ENCODE measurements at regions not wholly inside any gene's neighbourhood (a gene's known extent, or its start where the extent isn't known, plus 50 kb on each side); places are given as distances from the start of the nearest gene placed in this dataset.
"Not testable (repeated sequence)": the region's sequence is repeated elsewhere in the genome, so short reads cannot be mapped to it uniquely, and the experiment has no call there.

DNA sequence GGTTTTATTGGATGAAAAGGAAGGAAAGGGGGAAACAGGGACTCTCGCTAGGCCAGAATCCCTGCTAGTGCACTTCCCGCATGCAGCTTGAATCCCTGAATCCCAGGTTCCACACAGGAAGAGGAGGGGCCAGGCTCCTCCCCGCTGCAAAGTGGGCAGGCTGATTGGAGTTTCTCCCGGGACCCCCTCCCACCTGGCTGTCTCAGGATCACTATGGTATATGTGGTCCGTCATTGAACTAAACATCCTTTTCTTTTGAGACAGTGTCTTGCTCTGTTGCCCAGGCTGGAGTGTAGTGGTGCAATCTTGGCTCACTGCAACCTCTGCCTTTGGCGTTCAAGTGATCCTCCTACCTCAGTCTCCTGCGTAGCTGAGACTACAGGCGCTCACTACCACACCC, 70.7 kb downstream of the FAM50B start:
- H3K36me3 ChIP-seq = no peaks in the 10 kb centered on the region
- H3K27me3 ChIP-seq = no peaks in the 10 kb centered on the region
- WGBS (ENCODE audit: insufficient coverage, low coverage, low lambda C conversion rate, missing lambda C conversion rate) = 100% methylated on average over 5 of the region's 8 CpGs
- H3K4me3 ChIP-seq = no peak overlapping the region
- no peak overlapping the region for H3K27ac ChIP-seq
- DNase-seq = no peak
- no peak for TF ChIP-seq POLR2A (IDR thresholded peaks at IDR 0.05)
- TF ChIP-seq, protein P1, sequence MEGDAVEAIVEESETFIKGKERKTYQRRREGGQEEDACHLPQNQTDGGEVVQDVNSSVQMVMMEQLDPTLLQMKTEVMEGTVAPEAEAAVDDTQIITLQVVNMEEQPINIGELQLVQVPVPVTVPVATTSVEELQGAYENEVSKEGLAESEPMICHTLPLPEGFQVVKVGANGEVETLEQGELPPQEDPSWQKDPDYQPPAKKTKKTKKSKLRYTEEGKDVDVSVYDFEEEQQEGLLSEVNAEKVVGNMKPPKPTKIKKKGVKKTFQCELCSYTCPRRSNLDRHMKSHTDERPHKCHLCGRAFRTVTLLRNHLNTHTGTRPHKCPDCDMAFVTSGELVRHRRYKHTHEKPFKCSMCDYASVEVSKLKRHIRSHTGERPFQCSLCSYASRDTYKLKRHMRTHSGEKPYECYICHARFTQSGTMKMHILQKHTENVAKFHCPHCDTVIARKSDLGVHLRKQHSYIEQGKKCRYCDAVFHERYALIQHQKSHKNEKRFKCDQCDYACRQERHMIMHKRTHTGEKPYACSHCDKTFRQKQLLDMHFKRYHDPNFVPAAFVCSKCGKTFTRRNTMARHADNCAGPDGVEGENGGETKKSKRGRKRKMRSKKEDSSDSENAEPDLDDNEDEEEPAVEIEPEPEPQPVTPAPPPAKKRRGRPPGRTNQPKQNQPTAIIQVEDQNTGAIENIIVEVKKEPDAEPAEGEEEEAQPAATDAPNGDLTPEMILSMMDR (IDR thresholded peaks at IDR 0.05) = no peak
- intact Hi-C loops (cut with DNase I) = loop anchor here in 1 of 2 donors (10.0 kb wide), 1 partner anchor 65 kb away; no protein-coding TSS in a partner anchor
- ATAC-seq = no peak
- H3K9me3 ChIP-seq = no peaks in the 10 kb centered on the region
- peaks cover 0 to 10% (median 0%) of the 10 kb centered on the region in 4 donors for H3K4me1 ChIP-seq

DNA sequence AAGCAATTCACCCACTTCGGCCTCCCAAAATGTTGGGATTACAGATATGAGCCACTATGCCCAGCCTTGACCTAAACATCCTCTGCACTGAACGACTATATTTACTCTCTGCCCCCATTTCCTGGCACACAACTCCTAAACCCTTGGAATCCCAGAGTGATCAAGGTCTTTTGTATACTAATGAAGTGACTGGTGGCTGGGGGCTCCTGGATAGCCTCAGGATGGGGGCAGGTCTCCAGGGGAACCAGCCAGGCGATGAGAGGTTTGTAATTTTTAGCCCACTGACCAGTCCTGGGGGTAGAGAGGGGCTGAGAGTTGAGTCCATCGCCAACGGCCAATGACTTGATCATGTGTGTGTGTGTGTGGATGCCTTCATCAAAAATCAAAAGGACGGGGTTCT, 71.1 kb downstream of the FAM50B start:
- Histone ChIP-seq H3K27me3 (no peaks in the 10 kb centered on the region), H3K27ac (no peak overlapping the region), H3K4me3 (no peak overlapping the region), H3K9me3 (no peaks in the 10 kb centered on the region), H3K4me1 (peaks cover 0 to 8% (median 0%) of the 10 kb centered on the region in 4 donors), H3K36me3 (no peaks in the 10 kb centered on the region)
- intact Hi-C loops (cut with DNase I) = loop anchor here in 1 of 2 donors (10.0 kb wide), 1 partner anchor 64 kb away; no protein-coding TSS in a partner anchor
- DNase-seq (no peak), ATAC-seq (no peak)
- TF ChIP-seq, protein P1 (IDR thresholded peaks at IDR 0.05) = no peak
- TF ChIP-seq POLR2A (IDR thresholded peaks at IDR 0.05) = no peak
- WGBS (ENCODE audit: insufficient coverage, low coverage, low lambda C conversion rate, missing lambda C conversion rate) = 71% methylated on average over 4 of the region's 6 CpGs

- ATAC-seq = no peak
- intact Hi-C loops (cut with DNase I) = loop anchor here in 1 of 2 donors (10.0 kb wide), 1 partner anchor 63 kb away; no protein-coding TSS in a partner anchor
- Histone ChIP-seq H3K4me1 (no peaks in the 10 kb centered on the region), H3K27me3 (no peaks in the 10 kb centered on the region), H3K9me3 (no peaks in the 10 kb centered on the region), H3K36me3 (no peaks in the 10 kb centered on the region), H3K4me3 (no peak overlapping the region), H3K27ac (no peak overlapping the region)
- no CpG with 5 or more reads among the region's 2 CpGs for WGBS (ENCODE audit: insufficient coverage, low coverage, low lambda C conversion rate, missing lambda C conversion rate)
- TF ChIP-seq, protein P1 (IDR thresholded peaks at IDR 0.05) = no peak
- no peak for TF ChIP-seq POLR2A (IDR thresholded peaks at IDR 0.05)
- no peak for DNase-seq
These were observed 72.5 kb downstream of the FAM50B start for GRCh38 chr6:3921663-3922062.

DNA sequence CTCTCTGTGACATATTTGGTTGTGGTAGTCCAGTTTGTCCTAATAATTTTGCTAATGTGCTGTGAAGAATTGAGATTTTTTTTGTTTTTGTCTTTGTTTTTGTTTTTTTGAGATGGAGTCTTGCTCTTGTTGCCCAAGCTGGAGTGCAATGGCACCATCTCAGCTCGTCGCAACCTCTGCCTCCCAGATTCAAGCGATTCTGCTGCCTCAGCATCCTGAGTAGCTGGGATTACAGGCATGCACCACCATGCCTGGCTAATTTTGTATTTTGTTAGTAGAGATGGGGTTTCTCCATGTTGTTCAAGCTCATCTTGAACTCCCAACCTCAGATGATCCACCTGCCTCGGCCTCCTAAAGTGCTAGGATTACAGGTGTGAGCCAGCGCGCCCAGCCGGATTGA, 73.4 kb downstream of the FAM50B start:
- intact Hi-C loops (cut with DNase I) = loop anchor here in 1 of 2 donors (10.0 kb wide), 1 partner anchor 62 kb away; no protein-coding TSS in a partner anchor
- not testable (repeated sequence) for H3K36me3 ChIP-seq, ATAC-seq, H3K4me1 ChIP-seq, H3K27me3 ChIP-seq, H3K27ac ChIP-seq, DNase-seq, H3K9me3 ChIP-seq, H3K4me3 ChIP-seq
- WGBS (ENCODE audit: insufficient coverage, low coverage, low lambda C conversion rate, missing lambda C conversion rate) = 100% methylated on average over 3 of the region's 7 CpGs

GRCh38 chr6:3925223-3926149, 76.3 kb downstream of the FAM50B start:
- H3K4me3 ChIP-seq, H3K27ac ChIP-seq, H3K9me3 ChIP-seq, H3K36me3 ChIP-seq, H3K27me3 ChIP-seq, H3K4me1 ChIP-seq, DNase-seq: not testable (repeated sequence)
- 73% methylated on average over 20 of the region's 23 CpGs for WGBS (ENCODE audit: insufficient coverage, low coverage, low lambda C conversion rate, missing lambda C conversion rate)
- intact Hi-C loops (cut with DNase I) = loop anchor here in 1 of 2 donors (10.0 kb wide), 1 partner anchor 59 kb away; no protein-coding TSS in a partner anchor
- ATAC-seq = peak in 1 of 4 donors; percentile 46

Measured in right lobe of liver (tissue), 6 donors.